GM11168 (cell line): ENCODE measurements at regions not wholly inside any gene's neighbourhood (a gene's known extent, or its start where the extent isn't known, plus 50 kb on each side); places are given as distances from the start of the nearest gene placed in this dataset.

Experiments used
- in situ Hi-C: fragments of 300-500 bp; cut with MboI; formaldehyde crosslinking; loops from one replicate; pipeline ENCODE4 v1.12.0; 2022; ENCODE audit warnings: low sequenced_read_pairs; ENCODE audit not compliant: unreplicated experiment

GRCh38 chr11:116511684-116512083 lies 261.1 kb downstream of the BUD13 start:
- in situ Hi-C loops = no loop called here

- in situ Hi-C loops = no loop called here
These were observed 261.7 kb downstream of the BUD13 start for GRCh38 chr11:116510886-116511650.

- in situ Hi-C loops = no loop called here
These were observed 262.6 kb downstream of the BUD13 start for GRCh38 chr11:116510166-116510565.

GRCh38 chr11:116509551-116509950 lies 263.2 kb downstream of the BUD13 start:
- in situ Hi-C loops = no loop called here

GRCh38 chr11:116507849-116508695 lies 264.7 kb downstream of the BUD13 start:
- in situ Hi-C loops = no loop called here

- in situ Hi-C loops = no loop called here
These were observed 265.8 kb downstream of the BUD13 start for GRCh38 chr11:116507016-116507415.

- in situ Hi-C loops = no loop called here
These were observed 266.4 kb downstream of the BUD13 start for GRCh38 chr11:116506263-116506825.

- in situ Hi-C loops = no loop called here
These were observed 267.2 kb downstream of the BUD13 start for GRCh38 chr11:116505298-116506262.

GRCh38 chr11:116504541-116505297 lies 268.1 kb downstream of the BUD13 start:
- in situ Hi-C loops = no loop called here

- in situ Hi-C loops = no loop called here
These were observed 269.3 kb downstream of the BUD13 start for GRCh38 chr11:116503216-116504160.

- in situ Hi-C loops = no loop called here
These were observed 270.1 kb downstream of the BUD13 start for GRCh38 chr11:116502641-116503061.

GRCh38 chr11:116501728-116502127 lies 271.1 kb downstream of the BUD13 start:
- in situ Hi-C loops = no loop called here

- in situ Hi-C loops = no loop called here
These were observed 271.7 kb downstream of the BUD13 start for GRCh38 chr11:116500947-116501602.

- in situ Hi-C loops = no loop called here
These were observed 272.5 kb downstream of the BUD13 start for GRCh38 chr11:116500026-116500946.

GRCh38 chr11:116499396-116500003 lies 273.3 kb downstream of the BUD13 start:
- in situ Hi-C loops = no loop called here

- in situ Hi-C loops = no loop called here
These were observed 274.6 kb downstream of the BUD13 start for GRCh38 chr11:116498161-116498560.
